ENCODE measurements at regions not wholly inside any gene's neighbourhood (a gene's known extent, or its start where the extent isn't known, plus 50 kb on each side); places are given as distances from the start of the nearest gene placed in this dataset.
"Not testable (repeated sequence)": the region's sequence is repeated elsewhere in the genome, so short reads cannot be mapped to it uniquely, and the experiment has no call there.

GRCh38 chr5:144035046-144035740, 135.3 kb downstream of the YIPF5 start:
- DNase-seq (no peak), ATAC-seq (ENCODE audit: low read depth) (no peak)
- Mint-ChIP-seq H3K36me3 (ENCODE audit: low read depth) (no peaks in the 10 kb centered on the region), H3K4me1 (no peaks in the 10 kb centered on the region), H3K27ac (no peak overlapping the region), H3K4me3 (no peak overlapping the region), H3K9me3 (no peaks in the 10 kb centered on the region), H3K27me3 (peaks cover 7% of the 10 kb centered on the region)
- intact Hi-C loops (cut with micrococcal nuclease): no loop called here
- ChIA-PET CTCF (no interaction called here), POLR2A (no interaction called here)
- TF ChIP-seq CTCF (IDR thresholded peaks at IDR 0.05): no peak

GRCh38 chr5:144036476-144036875, 134.0 kb downstream of the YIPF5 start:
- no peaks in the 10 kb centered on the region for H3K9me3 Mint-ChIP-seq

GRCh38 chr5:144040615-144041305, 129.7 kb downstream of the YIPF5 start:
- no peak overlapping the region for H3K27ac Mint-ChIP-seq
- DNase-seq (no peak), ATAC-seq (ENCODE audit: low read depth) (no peak)
- CTCF ChIA-PET: no interaction called here
- H3K9me3 Mint-ChIP-seq: no peaks in the 10 kb centered on the region
- H3K4me3 Mint-ChIP-seq: no peak overlapping the region
- no peak for TF ChIP-seq CTCF (IDR thresholded peaks at IDR 0.05)
- intact Hi-C loops (cut with micrococcal nuclease): no loop called here
- peaks cover 5% of the 10 kb centered on the region for H3K27me3 Mint-ChIP-seq
- H3K4me1 Mint-ChIP-seq: no peaks in the 10 kb centered on the region
- POLR2A ChIA-PET: no interaction called here
- H3K36me3 Mint-ChIP-seq (ENCODE audit: low read depth): no peaks in the 10 kb centered on the region

More at GRCh38 chr5:144036476-144036875, 134.0 kb downstream of the YIPF5 start:
- ChIA-PET CTCF (no interaction called here), POLR2A (no interaction called here)
- no peak for TF ChIP-seq CTCF (IDR thresholded peaks at IDR 0.05)
- DNase-seq: no peak
- no peak overlapping the region for H3K4me3 Mint-ChIP-seq
- H3K27me3 Mint-ChIP-seq: peaks cover 7% of the 10 kb centered on the region
- no peaks in the 10 kb centered on the region for H3K4me1 Mint-ChIP-seq
- no peak for ATAC-seq (ENCODE audit: low read depth)
- H3K27ac Mint-ChIP-seq: no peak overlapping the region
- intact Hi-C loops (cut with micrococcal nuclease): no loop called here
- H3K36me3 Mint-ChIP-seq (ENCODE audit: low read depth): no peaks in the 10 kb centered on the region

- ATAC-seq (ENCODE audit: low read depth) (no peak), DNase-seq (no peak)
- Mint-ChIP-seq H3K27me3 (peaks cover 4% of the 10 kb centered on the region), H3K4me1 (no peaks in the 10 kb centered on the region), H3K27ac (no peak overlapping the region), H3K36me3 (ENCODE audit: low read depth) (no peaks in the 10 kb centered on the region), H3K9me3 (no peaks in the 10 kb centered on the region), H3K4me3 (no peak overlapping the region)
- ChIA-PET POLR2A (no interaction called here), CTCF (no interaction called here)
- TF ChIP-seq CTCF (IDR thresholded peaks at IDR 0.05): no peak
- intact Hi-C loops (cut with micrococcal nuclease): no loop called here
Measured at GRCh38 chr5:144042156-144042555, 128.3 kb downstream of the YIPF5 start.

- H3K27me3 Mint-ChIP-seq: peaks cover 10% of the 10 kb centered on the region
- POLR2A ChIA-PET: no interaction called here
- intact Hi-C loops (cut with micrococcal nuclease): no loop called here
- H3K4me1 Mint-ChIP-seq: no peaks in the 10 kb centered on the region
- DNase-seq (no peak), ATAC-seq (ENCODE audit: low read depth) (no peak)
- no peak overlapping the region for H3K4me3 Mint-ChIP-seq
- H3K9me3 Mint-ChIP-seq: peaks cover 5% of the 10 kb centered on the region
- TF ChIP-seq CTCF (IDR thresholded peaks at IDR 0.05): no peak
- no peaks in the 10 kb centered on the region for H3K36me3 Mint-ChIP-seq (ENCODE audit: low read depth)
- CTCF ChIA-PET: no interaction called here
- no peak overlapping the region for H3K27ac Mint-ChIP-seq
Measured at GRCh38 chr5:144048259-144048856, 122.1 kb downstream of the YIPF5 start.

GRCh38 chr5:144055391-144055790, 115.1 kb downstream of the YIPF5 start:
- H3K9me3 Mint-ChIP-seq; intact Hi-C loops (cut with micrococcal nuclease); H3K4me3 Mint-ChIP-seq; CTCF ChIA-PET; H3K36me3 Mint-ChIP-seq (ENCODE audit: low read depth); H3K27ac Mint-ChIP-seq; H3K4me1 Mint-ChIP-seq; POLR2A ChIA-PET; DNase-seq; ATAC-seq (ENCODE audit: low read depth): not testable (repeated sequence)
- peaks cover 23% of the 10 kb centered on the region for H3K27me3 Mint-ChIP-seq

- H3K4me1 Mint-ChIP-seq; H3K27ac Mint-ChIP-seq; H3K36me3 Mint-ChIP-seq (ENCODE audit: low read depth); DNase-seq; H3K4me3 Mint-ChIP-seq; POLR2A ChIA-PET; ATAC-seq (ENCODE audit: low read depth); CTCF ChIA-PET; intact Hi-C loops (cut with micrococcal nuclease): not testable (repeated sequence)
- H3K27me3 Mint-ChIP-seq: peaks cover 17% of the 10 kb centered on the region
- H3K9me3 Mint-ChIP-seq: peaks cover 11% of the 10 kb centered on the region
Measured at GRCh38 chr5:144060091-144060490, 110.4 kb downstream of the YIPF5 start.
